PC-3 (cell line): ENCODE measurements at regions not wholly inside any gene's neighbourhood (a gene's known extent, or its start where the extent isn't known, plus 50 kb on each side); places are given as distances from the start of the nearest gene placed in this dataset.

Source experiments
- EZH2phosphoT487 ChIP-seq: fragments of 300-600 bp; sonication (generic); IDR thresholded peaks from 2 replicates; pipeline ENCODE4 v1.6.1; 2018; ENCODE audit warnings: mild to moderate bottlenecking, antibody characterized with exemption, low read length, borderline replicate concordance
- TF ChIP-seq, protein P1 (sequence below): fragments of 300-600 bp; sonication (generic); conservative IDR thresholded peaks from 2 replicates; pipeline ENCODE4 v1.5.1; 2017; ENCODE audit warnings: antibody characterized with exemption, low read depth, mild to moderate bottlenecking, low read length

DNA sequence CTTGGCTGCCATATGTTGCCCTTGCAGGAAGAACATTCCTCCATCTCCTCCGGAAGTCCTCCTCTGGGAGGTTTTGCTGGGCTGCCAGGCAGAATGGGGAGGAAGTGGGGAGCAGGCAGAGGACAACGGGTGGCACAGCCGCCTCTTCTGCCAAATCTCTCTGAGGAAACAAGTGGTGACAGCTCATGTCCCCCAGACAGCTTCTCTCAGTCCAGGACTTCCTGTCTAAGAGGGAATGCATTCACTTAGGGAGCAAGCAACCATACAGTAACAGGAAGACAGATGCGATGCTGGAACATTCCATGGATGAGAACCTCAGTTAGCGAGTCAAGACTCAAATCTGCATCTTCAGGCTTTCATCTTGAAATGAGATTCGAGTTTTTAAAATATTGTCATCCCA is 701.0 kb downstream of the SEMA5A start:
- TF ChIP-seq, protein P1, sequence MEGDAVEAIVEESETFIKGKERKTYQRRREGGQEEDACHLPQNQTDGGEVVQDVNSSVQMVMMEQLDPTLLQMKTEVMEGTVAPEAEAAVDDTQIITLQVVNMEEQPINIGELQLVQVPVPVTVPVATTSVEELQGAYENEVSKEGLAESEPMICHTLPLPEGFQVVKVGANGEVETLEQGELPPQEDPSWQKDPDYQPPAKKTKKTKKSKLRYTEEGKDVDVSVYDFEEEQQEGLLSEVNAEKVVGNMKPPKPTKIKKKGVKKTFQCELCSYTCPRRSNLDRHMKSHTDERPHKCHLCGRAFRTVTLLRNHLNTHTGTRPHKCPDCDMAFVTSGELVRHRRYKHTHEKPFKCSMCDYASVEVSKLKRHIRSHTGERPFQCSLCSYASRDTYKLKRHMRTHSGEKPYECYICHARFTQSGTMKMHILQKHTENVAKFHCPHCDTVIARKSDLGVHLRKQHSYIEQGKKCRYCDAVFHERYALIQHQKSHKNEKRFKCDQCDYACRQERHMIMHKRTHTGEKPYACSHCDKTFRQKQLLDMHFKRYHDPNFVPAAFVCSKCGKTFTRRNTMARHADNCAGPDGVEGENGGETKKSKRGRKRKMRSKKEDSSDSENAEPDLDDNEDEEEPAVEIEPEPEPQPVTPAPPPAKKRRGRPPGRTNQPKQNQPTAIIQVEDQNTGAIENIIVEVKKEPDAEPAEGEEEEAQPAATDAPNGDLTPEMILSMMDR = no peak
- TF ChIP-seq EZH2phosphoT487 = no peak
